ENCODE measurements at regions not wholly inside any gene's neighbourhood (a gene's known extent, or its start where the extent isn't known, plus 50 kb on each side); places are given as distances from the start of the nearest gene placed in this dataset.

GRCh38 chr12:116397148-116397547 is 119.7 kb upstream of the MED13L start:
- no peak for DNase-seq (ENCODE audit: low read depth)
- no peak overlapping the region for H3K4me3 ChIP-seq (ENCODE audit: low read depth, low read length)
- TF ChIP-seq CTCF (IDR thresholded peaks at IDR 0.05; ENCODE audit: insufficient read depth, low read depth, low read length, missing control alignments): no peak

- no peak for TF ChIP-seq CTCF (IDR thresholded peaks at IDR 0.05; ENCODE audit: insufficient read depth, low read depth, low read length, missing control alignments)
- no peak overlapping the region for H3K4me3 ChIP-seq (ENCODE audit: low read depth, low read length)
- no peak for DNase-seq (ENCODE audit: low read depth)
These were observed 120.7 kb upstream of the MED13L start for GRCh38 chr12:116398193-116398592.

GRCh38 chr12:116399055-116399454 is 121.6 kb upstream of the MED13L start:
- no peak overlapping the region for H3K4me3 ChIP-seq (ENCODE audit: low read depth, low read length)
- no peak for DNase-seq (ENCODE audit: low read depth)
- TF ChIP-seq CTCF (IDR thresholded peaks at IDR 0.05; ENCODE audit: insufficient read depth, low read depth, low read length, missing control alignments): no peak

GRCh38 chr12:116400636-116401372 is 123.3 kb upstream of the MED13L start:
- TF ChIP-seq CTCF (IDR thresholded peaks at IDR 0.05; ENCODE audit: insufficient read depth, low read depth, low read length, missing control alignments): no peak
- no peak for DNase-seq (ENCODE audit: low read depth)
- H3K4me3 ChIP-seq (ENCODE audit: low read depth, low read length): no peak overlapping the region

GRCh38 chr12:116401565-116401964 is 124.1 kb upstream of the MED13L start:
- no peak for DNase-seq (ENCODE audit: low read depth)
- H3K4me3 ChIP-seq (ENCODE audit: low read depth, low read length): no peak overlapping the region

GRCh38 chr12:116402163-116402939 is 124.9 kb upstream of the MED13L start:
- TF ChIP-seq CTCF (IDR thresholded peaks at IDR 0.05; ENCODE audit: insufficient read depth, low read depth, low read length, missing control alignments): no peak
- no peak overlapping the region for H3K4me3 ChIP-seq (ENCODE audit: low read depth, low read length)
- DNase-seq (ENCODE audit: low read depth): no peak

More at GRCh38 chr12:116401565-116401964, 124.1 kb upstream of the MED13L start:
- TF ChIP-seq CTCF (IDR thresholded peaks at IDR 0.05; ENCODE audit: insufficient read depth, low read depth, low read length, missing control alignments): no peak

Measured in GM12865 (cell line).